ENCODE measurements at regions not wholly inside any gene's neighbourhood (a gene's known extent, or its start where the extent isn't known, plus 50 kb on each side); places are given as distances from the start of the nearest gene placed in this dataset.

GRCh38 chr2:164155558-164155957 lies 419.8 kb upstream of the FIGN start:
- no peak for DNase-seq

GRCh38 chr2:164151522-164151921 lies 415.7 kb upstream of the FIGN start:
- DNase-seq = no peak

- DNase-seq = no peak
These were observed 414.8 kb upstream of the FIGN start for GRCh38 chr2:164150604-164151003.

GRCh38 chr2:164146441-164146840 lies 410.6 kb upstream of the FIGN start:
- no peak for DNase-seq

- DNase-seq = no peak
These were observed 409.5 kb upstream of the FIGN start for GRCh38 chr2:164145093-164145987.

- DNase-seq = no peak
These were observed 407.5 kb upstream of the FIGN start for GRCh38 chr2:164143183-164143930.

- no peak for DNase-seq
These were observed 406.9 kb upstream of the FIGN start for GRCh38 chr2:164142755-164143154.

GRCh38 chr2:164141271-164141670 lies 405.5 kb upstream of the FIGN start:
- no peak for DNase-seq

GRCh38 chr2:164138750-164139149 lies 402.9 kb upstream of the FIGN start:
- no peak for DNase-seq

GRCh38 chr2:164134336-164134735 lies 398.5 kb upstream of the FIGN start:
- no peak for DNase-seq

GRCh38 chr2:164127971-164128527 lies 392.2 kb upstream of the FIGN start:
- no peak for DNase-seq

- DNase-seq = no peak
These were observed 391.3 kb upstream of the FIGN start for GRCh38 chr2:164126960-164127660.

- no peak for DNase-seq
These were observed 380.0 kb upstream of the FIGN start for GRCh38 chr2:164115806-164116205.

GRCh38 chr2:164114937-164115336 lies 379.1 kb upstream of the FIGN start:
- DNase-seq = no peak

GRCh38 chr2:164112105-164112504 lies 376.3 kb upstream of the FIGN start:
- DNase-seq = no peak

- DNase-seq = no peak
These were observed 374.7 kb upstream of the FIGN start for GRCh38 chr2:164110515-164110914.

GRCh38 chr2:164109006-164109405 lies 373.2 kb upstream of the FIGN start:
- DNase-seq = no peak

- DNase-seq = no peak
These were observed 367.5 kb upstream of the FIGN start for GRCh38 chr2:164103271-164103670.

GRCh38 chr2:164102366-164102765 lies 366.6 kb upstream of the FIGN start:
- DNase-seq = no peak

- DNase-seq = no peak
These were observed 355.9 kb upstream of the FIGN start for GRCh38 chr2:164091673-164092072.

GRCh38 chr2:164090533-164090932 lies 354.7 kb upstream of the FIGN start:
- no peak for DNase-seq

- DNase-seq = no peak
These were observed 348.3 kb upstream of the FIGN start for GRCh38 chr2:164084066-164084465.

GRCh38 chr2:164080486-164080885 lies 344.7 kb upstream of the FIGN start:
- DNase-seq = no peak
